K562 (cell line): ENCODE measurements at regions not wholly inside any gene's neighbourhood (a gene's known extent, or its start where the extent isn't known, plus 50 kb on each side); places are given as distances from the start of the nearest gene placed in this dataset.

Source experiments
- ATAC-seq: fragments of 200-7000 bp; cut with Tn5 transposase; 3 replicates; pipeline ENCODE4 v1.9.1; 2020; ENCODE audit warnings: moderate library complexity
- BruUV-seq: library from RNA; stranded (reverse); fragments of 400-500 nt; replicated peaks from 2 replicates; lab custom pipeline; 2021; lab: Mats Ljungman, UMichigan
- CTCF ChIA-PET: fragments of 300-600 bp; formaldehyde crosslinking; extraction: SDS; loops from one replicate; lab custom pipeline; 2021; ENCODE audit warnings: low intra/inter-chr PET ratio; lab: Yijun Ruan, JAX
- POLR2A ChIA-PET: fragments of 300-600, 350-650 bp; sonication (Branson Sonifier 250); formaldehyde crosslinking; extraction: SDS; loops from one replicate; lab custom pipeline; 2021; ENCODE audit warnings: antibody characterized with exemption, inconsistent platforms; lab: Yijun Ruan, JAX
- DNase-seq, 4 experiments: peaks; one replicate each; pipeline versions ENCODE4 v3.0.0 to v3.0.0-alpha.2; 2011 to 2018; ENCODE audit warnings: low spot score in 3 of 4, mixed read lengths in 3 of 4; ENCODE audit errors: extremely low read depth in 1 of 4
- FAIRE-seq: peaks from 2 replicates; lab custom pipeline; 2011; peaks lifted over from hg19 to GRCh38; lab: Jason Lieb, UNC
- H2AFZ ChIP-seq: 2 replicates; pipeline ENCODE4 v1.6.0; 2011; ENCODE audit warnings: low read depth, low read length, control low read depth, inconsistent platforms
- H3K27ac ChIP-seq: fragments of 200-600 bp; 3 replicates; pipeline ENCODE4 v1.8.0; 2011; ENCODE audit warnings: low read depth, mild to moderate bottlenecking, control low read depth, inconsistent platforms, low read length, moderate library complexity, mixed read lengths; ENCODE audit errors: extremely low read depth
- H3K27me3 ChIP-seq, 2 experiments: fragments of 300-600 bp in 1 of 2; 2 replicates in 1 of 2; 3 replicates in 1 of 2; pipeline versions ENCODE4 v1.6.0 to v1.8.0; 2011; ENCODE audit warnings: inconsistent platforms in 2 of 2, low read length in 2 of 2, mild to moderate bottlenecking in 1 of 2, mixed read lengths in 1 of 2, moderate library complexity in 1 of 2; ENCODE audit not compliant: control insufficient read depth in 2 of 2, insufficient read depth in 2 of 2
- H3K36me3 ChIP-seq: fragments of 300-600 bp; 3 replicates; pipeline ENCODE4 v1.8.0; 2011; ENCODE audit warnings: mild to moderate bottlenecking, low read length, inconsistent platforms; ENCODE audit not compliant: control insufficient read depth, insufficient read depth
- H3K4me1 ChIP-seq, 2 experiments: fragments of 200-600 bp in 1 of 2; replicated peaks in 1 of 2; 2 replicates in 1 of 2; 3 replicates in 1 of 2; pipeline versions ENCODE4 v1.5.1 to v1.8.0; 2011; ENCODE audit warnings: inconsistent platforms in 2 of 2, low read length in 2 of 2, mild to moderate bottlenecking in 1 of 2, mixed read lengths in 1 of 2, moderate library complexity in 1 of 2; ENCODE audit not compliant: control insufficient read depth in 2 of 2, insufficient read depth in 2 of 2
- H3K4me2 ChIP-seq: 2 replicates; pipeline ENCODE4 v1.6.1; 2011; ENCODE audit warnings: low read length, control low read depth, inconsistent platforms, mixed read lengths; ENCODE audit not compliant: insufficient read depth
- H3K4me3 ChIP-seq: fragments of 200-600 bp; sonication (generic), shearing (Covaris generic); 2 replicates; pipeline ENCODE4 v1.5.1; 2016; ENCODE audit warnings: control low read depth, inconsistent platforms
- H3K79me2 ChIP-seq: fragments of 200-600 bp; 3 replicates; pipeline ENCODE4 v1.8.0; 2011; ENCODE audit warnings: low read length, inconsistent platforms; ENCODE audit not compliant: control insufficient read depth, insufficient read depth
- H3K9ac ChIP-seq, 2 experiments: 2 replicates each; pipeline versions ENCODE4 v1.6.0 to v1.6.1; 2011; ENCODE audit warnings: low read depth in 2 of 2, low read length in 2 of 2, control low read depth in 1 of 2, inconsistent platforms in 1 of 2, mild to moderate bottlenecking in 1 of 2, mixed read lengths in 1 of 2; ENCODE audit not compliant: insufficient read depth in 1 of 2
- H3K9me1 ChIP-seq: one replicate; pipeline ENCODE4 v1.6.0; 2011; ENCODE audit warnings: inconsistent platforms, mild to moderate bottlenecking, low read length, moderate library complexity; ENCODE audit not compliant: control insufficient read depth, insufficient read depth
- H3K9me3 ChIP-seq: replicated peaks from 2 replicates; pipeline ENCODE4 v1.5.1; 2011; ENCODE audit warnings: low read depth, low read length, inconsistent platforms; ENCODE audit not compliant: control insufficient read depth, insufficient read depth
- H4K20me1 ChIP-seq: replicated peaks from 2 replicates; pipeline ENCODE4 v1.6.1; 2011; ENCODE audit warnings: low read length, inconsistent platforms, mixed read lengths; ENCODE audit not compliant: control insufficient read depth, insufficient read depth
- HDGF ChIP-seq: fragments of 450-650 bp; IDR thresholded peaks from 2 replicates; pipeline ENCODE4 v1.6.1; 2016
- NFE2L1 ChIP-seq: fragments of 450-650 bp; IDR thresholded peaks from 2 replicates; pipeline ENCODE4 v1.6.1; 2016; ENCODE audit warnings: missing genetic modification characterization, low read depth, mild to moderate bottlenecking, missing compliant biosample characterization, moderate library complexity, borderline replicate concordance
- PYGO2 ChIP-seq: fragments of 450-650 bp; IDR thresholded peaks from 2 replicates; pipeline ENCODE4 v1.6.1; 2016; ENCODE audit warnings: mild to moderate bottlenecking, missing genetic modification characterization, moderate library complexity, missing compliant biosample characterization
- ZNF224 ChIP-seq: sonication (generic); formaldehyde crosslinking; IDR thresholded peaks from 2 replicates; pipeline ENCODE4 v1.8.0; 2022; ENCODE audit warnings: mild to moderate bottlenecking, missing genetic modification reagents
- WGBS: fragments of 100-300 bp; shearing (Covaris generic); methylation state at CpG from one replicate; pipeline ENCODE4 v1.1.6; 2016; ENCODE audit warnings: low coverage, mixed read lengths; ENCODE audit not compliant: insufficient coverage; ENCODE audit errors: missing lambda C conversion rate; 5-methylcytosine and 5-hydroxymethylcytosine counted together
- in situ Hi-C: fragments of 300-500 bp; cut with MboI; formaldehyde crosslinking; loops from 4 replicates; pipeline ENCODE4 v1.15.0; 2018; ENCODE audit warnings: inconsistent platforms, mixed read lengths
- intact Hi-C: fragments of 100-400 bp; cut with micrococcal nuclease; formaldehyde crosslinking; loops from 2 replicates; pipeline ENCODE4 v1.14.2; 2022
- TF ChIP-seq, protein P1 (sequence below): fragments of 450-650 bp; IDR thresholded peaks from 2 replicates; pipeline ENCODE4 v1.6.1; 2016; ENCODE audit warnings: antibody characterized with exemption
- TF ChIP-seq, protein P2 (sequence below): fragments of 250-450 bp; sonication (Bioruptor Pico); IDR thresholded peaks from 2 replicates; pipeline ENCODE4 v1.8.0; 2022; ENCODE audit warnings: inconsistent platforms, mild to moderate bottlenecking, moderate library complexity, borderline replicate concordance

DNA sequence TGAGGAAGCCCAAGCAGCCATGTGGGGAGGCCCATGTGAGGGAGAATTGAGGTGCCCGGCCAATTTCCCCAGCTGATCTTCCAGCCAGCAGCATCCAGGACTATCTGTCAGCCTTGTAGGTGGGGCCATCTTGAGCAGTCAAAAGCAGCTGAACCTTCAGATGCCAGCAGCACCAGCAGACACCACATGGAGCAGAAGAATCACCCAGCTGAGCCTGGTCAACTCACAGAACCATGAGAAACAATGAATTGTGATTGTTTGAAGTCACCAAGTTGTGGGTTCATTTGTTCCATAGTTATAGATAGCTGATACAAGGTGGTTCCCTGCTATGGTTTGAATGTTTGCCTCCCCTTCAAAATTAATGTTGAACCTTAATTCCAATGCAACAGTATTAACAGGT, 85.1 kb upstream of the ATP6AP2 start:
- no TSS peak for BruUV-seq
- no peaks in the 10 kb centered on the region for H3K36me3 ChIP-seq
- H4K20me1 ChIP-seq: no peaks in the 10 kb centered on the region
- no peaks in the 10 kb centered on the region for H3K9me1 ChIP-seq
- no peak overlapping the region for H2AFZ ChIP-seq
- POLR2A ChIA-PET: no interaction called here
- no peaks in the 10 kb centered on the region for H3K9me3 ChIP-seq
- H3K27ac ChIP-seq: no peak overlapping the region
- WGBS: 0% methylated on average over 1 of the region's 1 CpG
- intact Hi-C loops (no loop called here), in situ Hi-C loops (no loop called here)
- no peak overlapping the region for H3K4me2 ChIP-seq
- H3K4me1 ChIP-seq: peaks cover 0 to 3% of the 10 kb centered on the region in 2 experiments; a peak in 2 of 5 replicates
- DNase-seq (no peak), ATAC-seq (no peak), FAIRE-seq (no peak)
- peaks cover 0 to 7% of the 10 kb centered on the region in 2 experiments; a peak in 2 of 5 replicates for H3K27me3 ChIP-seq
- no peaks in the 10 kb centered on the region for H3K79me2 ChIP-seq
- H3K9ac ChIP-seq: no peak overlapping the region
- TF ChIP-seq NFE2L1 (tag) (no peak), ZNF224 (no peak), PYGO2 (no peak), HDGF (no peak)
- TF ChIP-seq, protein P1, sequence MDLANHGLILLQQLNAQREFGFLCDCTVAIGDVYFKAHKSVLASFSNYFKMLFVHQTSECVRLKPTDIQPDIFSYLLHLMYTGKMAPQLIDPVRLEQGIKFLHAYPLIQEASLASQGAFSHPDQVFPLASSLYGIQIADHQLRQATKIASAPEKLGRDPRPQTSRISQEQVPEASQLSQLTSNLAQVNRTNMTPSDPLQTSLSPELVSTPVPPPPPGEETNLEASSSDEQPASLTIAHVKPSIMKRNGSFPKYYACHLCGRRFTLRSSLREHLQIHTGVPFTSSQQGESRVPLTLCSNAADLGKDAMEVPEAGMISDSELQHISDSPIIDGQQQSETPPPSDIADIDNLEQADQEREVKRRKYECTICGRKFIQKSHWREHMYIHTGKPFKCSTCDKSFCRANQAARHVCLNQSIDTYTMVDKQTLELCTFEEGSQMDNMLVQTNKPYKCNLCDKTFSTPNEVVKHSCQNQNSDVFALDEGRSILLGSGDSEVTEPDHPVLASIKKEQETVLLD: no peak
- TF ChIP-seq, protein P2, sequence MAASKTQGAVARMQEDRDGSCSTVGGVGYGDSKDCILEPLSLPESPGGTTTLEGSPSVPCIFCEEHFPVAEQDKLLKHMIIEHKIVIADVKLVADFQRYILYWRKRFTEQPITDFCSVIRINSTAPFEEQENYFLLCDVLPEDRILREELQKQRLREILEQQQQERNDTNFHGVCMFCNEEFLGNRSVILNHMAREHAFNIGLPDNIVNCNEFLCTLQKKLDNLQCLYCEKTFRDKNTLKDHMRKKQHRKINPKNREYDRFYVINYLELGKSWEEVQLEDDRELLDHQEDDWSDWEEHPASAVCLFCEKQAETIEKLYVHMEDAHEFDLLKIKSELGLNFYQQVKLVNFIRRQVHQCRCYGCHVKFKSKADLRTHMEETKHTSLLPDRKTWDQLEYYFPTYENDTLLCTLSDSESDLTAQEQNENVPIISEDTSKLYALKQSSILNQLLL (CRISPR knock-in tag): no peak
- no peak overlapping the region for H3K4me3 ChIP-seq
- CTCF ChIA-PET: no interaction called here
